ENCODE measurements at regions not wholly inside any gene's neighbourhood (a gene's known extent, or its start where the extent isn't known, plus 50 kb on each side); places are given as distances from the start of the nearest gene placed in this dataset.

GRCh38 chr6:168860987-168861386 lies 392.7 kb downstream of the THBS2 start:
- TF ChIP-seq FOXA2 (IDR thresholded peaks at IDR 0.05): no peak
- no peak for TF ChIP-seq HNF4A (conservative IDR thresholded peaks at IDR 0.05)
- no peak for TF ChIP-seq YY1 (IDR thresholded peaks at IDR 0.05)
- TF ChIP-seq TAF1 (conservative IDR thresholded peaks at IDR 0.05): no peak
- no peak for TF ChIP-seq SP1 (IDR thresholded peaks at IDR 0.05)
- TF ChIP-seq, protein P1, sequence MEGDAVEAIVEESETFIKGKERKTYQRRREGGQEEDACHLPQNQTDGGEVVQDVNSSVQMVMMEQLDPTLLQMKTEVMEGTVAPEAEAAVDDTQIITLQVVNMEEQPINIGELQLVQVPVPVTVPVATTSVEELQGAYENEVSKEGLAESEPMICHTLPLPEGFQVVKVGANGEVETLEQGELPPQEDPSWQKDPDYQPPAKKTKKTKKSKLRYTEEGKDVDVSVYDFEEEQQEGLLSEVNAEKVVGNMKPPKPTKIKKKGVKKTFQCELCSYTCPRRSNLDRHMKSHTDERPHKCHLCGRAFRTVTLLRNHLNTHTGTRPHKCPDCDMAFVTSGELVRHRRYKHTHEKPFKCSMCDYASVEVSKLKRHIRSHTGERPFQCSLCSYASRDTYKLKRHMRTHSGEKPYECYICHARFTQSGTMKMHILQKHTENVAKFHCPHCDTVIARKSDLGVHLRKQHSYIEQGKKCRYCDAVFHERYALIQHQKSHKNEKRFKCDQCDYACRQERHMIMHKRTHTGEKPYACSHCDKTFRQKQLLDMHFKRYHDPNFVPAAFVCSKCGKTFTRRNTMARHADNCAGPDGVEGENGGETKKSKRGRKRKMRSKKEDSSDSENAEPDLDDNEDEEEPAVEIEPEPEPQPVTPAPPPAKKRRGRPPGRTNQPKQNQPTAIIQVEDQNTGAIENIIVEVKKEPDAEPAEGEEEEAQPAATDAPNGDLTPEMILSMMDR (IDR thresholded peaks at IDR 0.05; ENCODE audit: low read depth, low read length, missing input control): no peak
- no peak for TF ChIP-seq RAD21 (IDR thresholded peaks at IDR 0.05)
- no peak for TF ChIP-seq GABPA (IDR thresholded peaks at IDR 0.05 in 1 of 2, conservative IDR thresholded peaks at IDR 0.05 in 1 of 2)
- TF ChIP-seq, protein P2, sequence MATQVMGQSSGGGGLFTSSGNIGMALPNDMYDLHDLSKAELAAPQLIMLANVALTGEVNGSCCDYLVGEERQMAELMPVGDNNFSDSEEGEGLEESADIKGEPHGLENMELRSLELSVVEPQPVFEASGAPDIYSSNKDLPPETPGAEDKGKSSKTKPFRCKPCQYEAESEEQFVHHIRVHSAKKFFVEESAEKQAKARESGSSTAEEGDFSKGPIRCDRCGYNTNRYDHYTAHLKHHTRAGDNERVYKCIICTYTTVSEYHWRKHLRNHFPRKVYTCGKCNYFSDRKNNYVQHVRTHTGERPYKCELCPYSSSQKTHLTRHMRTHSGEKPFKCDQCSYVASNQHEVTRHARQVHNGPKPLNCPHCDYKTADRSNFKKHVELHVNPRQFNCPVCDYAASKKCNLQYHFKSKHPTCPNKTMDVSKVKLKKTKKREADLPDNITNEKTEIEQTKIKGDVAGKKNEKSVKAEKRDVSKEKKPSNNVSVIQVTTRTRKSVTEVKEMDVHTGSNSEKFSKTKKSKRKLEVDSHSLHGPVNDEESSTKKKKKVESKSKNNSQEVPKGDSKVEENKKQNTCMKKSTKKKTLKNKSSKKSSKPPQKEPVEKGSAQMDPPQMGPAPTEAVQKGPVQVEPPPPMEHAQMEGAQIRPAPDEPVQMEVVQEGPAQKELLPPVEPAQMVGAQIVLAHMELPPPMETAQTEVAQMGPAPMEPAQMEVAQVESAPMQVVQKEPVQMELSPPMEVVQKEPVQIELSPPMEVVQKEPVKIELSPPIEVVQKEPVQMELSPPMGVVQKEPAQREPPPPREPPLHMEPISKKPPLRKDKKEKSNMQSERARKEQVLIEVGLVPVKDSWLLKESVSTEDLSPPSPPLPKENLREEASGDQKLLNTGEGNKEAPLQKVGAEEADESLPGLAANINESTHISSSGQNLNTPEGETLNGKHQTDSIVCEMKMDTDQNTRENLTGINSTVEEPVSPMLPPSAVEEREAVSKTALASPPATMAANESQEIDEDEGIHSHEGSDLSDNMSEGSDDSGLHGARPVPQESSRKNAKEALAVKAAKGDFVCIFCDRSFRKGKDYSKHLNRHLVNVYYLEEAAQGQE (IDR thresholded peaks at IDR 0.05): no peak

Data from liver (tissue), 3 donors.